Cardiac fibroblast (primary cell): ENCODE measurements at regions not wholly inside any gene's neighbourhood (a gene's known extent, or its start where the extent isn't known, plus 50 kb on each side); places are given as distances from the start of the nearest gene placed in this dataset.

Experiments
- DNase-seq, 2 donors: peaks; one replicate each; pipeline versions ENCODE4 v3.0.0 to v3.0.0-alpha.2; 2010; ENCODE audit warnings: low read depth in 2 of 2
- H3K4me3 ChIP-seq, 2 donors: replicated peaks in 1 of 2; 1 replicate in 1 of 2; 2 replicates in 1 of 2; pipeline ENCODE4 v1.5.1; 2011; ENCODE audit warnings: low read depth in 2 of 2, low read length in 2 of 2, mild to moderate bottlenecking in 2 of 2, moderate library complexity in 1 of 2
- TF ChIP-seq, protein P1 (sequence below): IDR thresholded peaks from one replicate; pipeline ENCODE4 v1.5.1; 2011; ENCODE audit warnings: low read depth, mild to moderate bottlenecking, low read length, inconsistent platforms

DNA sequence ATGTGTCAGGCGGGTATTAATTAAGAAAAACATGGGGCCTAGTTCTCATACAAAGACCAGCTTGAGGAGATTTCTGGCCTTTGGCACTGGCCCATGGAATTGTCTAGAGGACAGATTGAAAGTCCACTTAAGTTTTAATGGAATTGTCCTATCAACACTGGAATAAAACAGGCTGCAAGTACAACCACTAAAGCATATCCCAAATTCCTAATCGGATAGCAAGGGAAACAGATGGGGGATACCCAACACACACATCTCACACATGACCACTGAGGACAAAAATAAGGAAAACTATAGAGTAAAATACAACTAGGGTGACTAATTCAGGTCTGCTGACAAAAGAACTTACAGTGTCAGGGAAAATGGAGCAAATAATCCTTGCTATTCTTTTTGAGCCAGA is 167.8 kb downstream of the GASK1B start:
- H3K4me3 ChIP-seq = no peak overlapping the region
- TF ChIP-seq, protein P1, sequence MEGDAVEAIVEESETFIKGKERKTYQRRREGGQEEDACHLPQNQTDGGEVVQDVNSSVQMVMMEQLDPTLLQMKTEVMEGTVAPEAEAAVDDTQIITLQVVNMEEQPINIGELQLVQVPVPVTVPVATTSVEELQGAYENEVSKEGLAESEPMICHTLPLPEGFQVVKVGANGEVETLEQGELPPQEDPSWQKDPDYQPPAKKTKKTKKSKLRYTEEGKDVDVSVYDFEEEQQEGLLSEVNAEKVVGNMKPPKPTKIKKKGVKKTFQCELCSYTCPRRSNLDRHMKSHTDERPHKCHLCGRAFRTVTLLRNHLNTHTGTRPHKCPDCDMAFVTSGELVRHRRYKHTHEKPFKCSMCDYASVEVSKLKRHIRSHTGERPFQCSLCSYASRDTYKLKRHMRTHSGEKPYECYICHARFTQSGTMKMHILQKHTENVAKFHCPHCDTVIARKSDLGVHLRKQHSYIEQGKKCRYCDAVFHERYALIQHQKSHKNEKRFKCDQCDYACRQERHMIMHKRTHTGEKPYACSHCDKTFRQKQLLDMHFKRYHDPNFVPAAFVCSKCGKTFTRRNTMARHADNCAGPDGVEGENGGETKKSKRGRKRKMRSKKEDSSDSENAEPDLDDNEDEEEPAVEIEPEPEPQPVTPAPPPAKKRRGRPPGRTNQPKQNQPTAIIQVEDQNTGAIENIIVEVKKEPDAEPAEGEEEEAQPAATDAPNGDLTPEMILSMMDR = no peak
- DNase-seq = no peak

DNA sequence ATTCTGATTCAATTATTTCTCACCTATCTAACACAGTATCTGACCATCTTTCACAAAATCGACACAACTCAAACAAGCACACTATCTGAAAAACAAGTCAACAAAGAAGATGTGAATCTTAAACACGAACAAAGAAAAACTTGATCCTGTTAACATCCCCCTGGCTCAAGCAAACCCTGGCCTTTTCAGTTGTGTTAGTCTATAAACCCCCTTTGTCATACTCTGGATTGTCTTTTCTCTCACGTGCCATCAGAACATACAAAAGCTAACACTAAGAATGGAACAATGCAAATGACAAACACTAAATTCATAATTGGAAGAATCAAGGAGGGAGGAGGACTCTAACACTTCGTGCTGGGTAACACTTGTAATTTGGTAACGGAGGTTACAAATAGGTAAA is 168.7 kb downstream of the GASK1B start:
- no peak overlapping the region for H3K4me3 ChIP-seq
- TF ChIP-seq, protein P1 = no peak
- no peak for DNase-seq

DNA sequence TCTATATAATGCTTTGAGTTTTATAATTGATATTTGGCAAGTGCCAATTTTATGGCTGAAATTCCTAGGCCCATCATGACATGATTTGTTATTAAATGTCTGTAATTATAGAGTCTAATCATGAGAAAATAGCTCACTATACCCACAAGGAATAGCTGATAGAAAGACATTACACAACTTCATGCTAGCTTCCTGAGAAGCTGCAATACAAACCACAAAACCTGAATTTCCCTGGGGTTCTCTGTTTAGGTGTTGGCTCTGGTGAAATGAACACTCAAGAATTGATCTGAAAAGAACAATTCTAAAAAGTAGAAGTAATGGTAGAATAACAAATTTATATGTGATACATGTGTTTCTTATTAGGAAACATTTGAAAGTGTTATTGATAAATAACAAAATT is 169.6 kb downstream of the GASK1B start:
- no peak overlapping the region for H3K4me3 ChIP-seq
- TF ChIP-seq, protein P1 = no peak
- peak; percentile 35 to 38 for DNase-seq

DNA sequence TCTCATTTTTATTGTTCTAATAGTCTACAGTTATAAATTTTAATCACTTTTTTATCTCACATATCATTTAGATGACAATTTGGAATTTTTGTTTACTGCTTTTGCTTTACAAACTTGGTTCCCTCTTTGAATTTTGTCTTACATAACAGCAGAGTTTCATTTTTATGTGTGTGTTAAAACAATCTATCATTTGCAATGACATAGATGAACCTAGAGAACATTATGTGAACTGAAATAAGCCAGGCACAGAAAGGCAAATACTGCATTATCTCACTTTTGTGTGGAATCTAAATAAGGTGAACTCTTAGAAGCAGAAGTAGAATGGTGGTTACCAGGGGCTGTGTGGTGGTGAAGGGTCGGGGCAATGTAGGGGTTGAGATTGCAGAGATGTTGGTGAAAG is 170.7 kb downstream of the GASK1B start:
- TF ChIP-seq, protein P1 = no peak
- no peak overlapping the region for H3K4me3 ChIP-seq
- no peak for DNase-seq

DNA sequence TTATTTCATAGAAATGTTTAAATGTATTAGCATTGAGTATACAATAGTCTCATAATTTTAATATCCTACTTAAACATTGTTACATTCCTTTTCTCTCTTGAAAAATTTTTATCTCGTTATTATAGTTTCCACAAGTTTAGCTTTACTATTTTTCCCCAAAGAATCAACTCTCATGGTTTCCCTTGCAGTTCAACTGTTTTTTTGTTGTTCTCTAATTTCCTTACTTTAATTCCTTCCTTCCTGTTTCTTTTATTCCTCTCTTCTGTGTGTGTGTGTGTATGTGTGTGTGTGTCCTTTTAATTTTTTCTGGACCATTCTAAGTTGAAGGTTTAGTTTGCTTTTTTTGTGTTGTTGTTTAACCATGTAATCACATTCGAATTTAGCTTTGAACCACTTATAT is 171.1 kb downstream of the GASK1B start:
- TF ChIP-seq, protein P1 = no peak
- no peak overlapping the region for H3K4me3 ChIP-seq

DNA sequence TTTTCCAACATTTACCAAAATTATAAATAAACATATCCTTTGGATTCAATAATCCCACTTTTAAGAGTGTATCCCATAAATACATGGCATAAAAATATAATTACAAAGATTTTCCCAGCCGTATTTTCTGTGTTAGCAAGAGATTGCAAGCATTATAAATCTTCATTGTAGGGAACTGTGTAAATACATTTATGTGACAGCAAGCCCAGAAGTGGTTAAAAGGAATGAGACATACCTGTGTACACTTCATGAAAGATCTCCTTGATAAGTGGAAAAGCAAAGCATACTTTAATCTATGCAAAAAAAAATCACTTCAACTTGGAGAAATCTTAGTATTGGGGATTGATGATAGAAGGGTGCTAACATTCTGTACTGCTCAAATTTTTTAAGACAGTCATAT is 173.1 kb downstream of the GASK1B start:
- no peak overlapping the region for H3K4me3 ChIP-seq
- TF ChIP-seq, protein P1 = no peak

More for the DNA sequence above, 171.1 kb downstream of the GASK1B start:
- DNase-seq = no peak

DNA sequence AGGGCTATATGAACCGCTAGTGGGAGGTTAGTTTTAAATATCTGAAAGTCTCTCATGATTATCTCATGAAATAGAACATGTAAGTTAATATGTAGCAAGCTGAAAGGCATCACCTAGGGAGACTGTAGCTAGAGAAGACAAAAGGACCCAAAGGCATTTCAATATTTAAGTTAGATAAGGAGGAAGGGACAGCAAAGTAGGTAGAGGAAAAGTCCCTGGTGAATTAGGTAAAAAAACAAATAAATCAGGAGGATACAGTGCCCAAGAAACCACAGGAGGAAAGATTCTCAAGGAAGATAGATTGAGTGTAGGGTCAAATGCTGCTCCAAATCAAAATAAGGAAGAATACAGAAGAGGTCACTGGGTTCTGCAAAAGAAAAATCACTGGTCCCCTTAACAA is 175.5 kb downstream of the GASK1B start:
- TF ChIP-seq, protein P1 = no peak
- no peak for DNase-seq
- no peak overlapping the region for H3K4me3 ChIP-seq

More for the DNA sequence above, 173.1 kb downstream of the GASK1B start:
- DNase-seq = no peak
